Kidney tubule cell (primary cell): ENCODE measurements at regions not wholly inside any gene's neighbourhood (a gene's known extent, or its start where the extent isn't known, plus 50 kb on each side); places are given as distances from the start of the nearest gene placed in this dataset.
"Not testable (repeated sequence)": the region's sequence is repeated elsewhere in the genome, so short reads cannot be mapped to it uniquely, and the experiment has no call there.

Experiments
- DNase-seq: peaks from one replicate; pipeline ENCODE4 v3.0.0-alpha.2; 2018; ENCODE audit warnings: low spot score

DNA sequence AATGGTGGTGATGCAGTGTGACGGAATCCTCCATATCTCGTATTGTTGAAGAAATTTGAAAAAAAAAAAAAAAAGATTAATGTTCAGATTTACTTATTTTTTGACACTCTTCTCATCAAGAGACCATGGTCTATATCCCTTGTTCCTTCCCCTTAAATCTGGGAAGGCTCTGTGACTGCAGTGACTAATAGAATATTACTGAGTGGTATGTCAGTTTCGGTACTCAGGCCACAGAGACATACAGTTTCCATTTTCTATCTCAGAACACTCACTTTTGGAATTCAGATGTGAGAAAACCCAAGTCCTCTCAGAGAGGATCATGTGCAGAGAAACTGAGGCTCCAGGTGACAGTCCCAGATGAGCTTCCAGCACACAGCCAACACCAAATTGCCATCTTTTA, 1193.5 kb downstream of the DTWD2 start:
- DNase-seq = no peak

DNA sequence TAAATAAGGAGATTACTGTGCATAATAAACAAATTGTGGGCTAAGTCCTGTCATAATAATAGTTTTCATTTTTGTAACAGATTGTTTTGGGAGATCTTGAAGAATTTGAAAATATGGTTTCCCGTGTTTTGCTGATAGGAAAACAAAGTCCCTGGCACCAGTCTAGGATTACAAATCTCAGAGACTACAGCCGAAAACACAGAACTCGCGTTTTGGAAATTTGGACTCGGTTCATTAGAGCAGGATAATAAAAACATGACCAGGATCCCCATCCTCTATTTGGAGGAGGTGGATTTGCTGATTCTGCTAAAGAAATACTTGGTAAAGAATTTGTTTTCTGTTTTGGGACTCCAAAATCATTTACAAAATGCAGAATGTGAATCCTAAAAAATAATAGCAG, 1194.4 kb downstream of the DTWD2 start:
- DNase-seq = no peak

DNA sequence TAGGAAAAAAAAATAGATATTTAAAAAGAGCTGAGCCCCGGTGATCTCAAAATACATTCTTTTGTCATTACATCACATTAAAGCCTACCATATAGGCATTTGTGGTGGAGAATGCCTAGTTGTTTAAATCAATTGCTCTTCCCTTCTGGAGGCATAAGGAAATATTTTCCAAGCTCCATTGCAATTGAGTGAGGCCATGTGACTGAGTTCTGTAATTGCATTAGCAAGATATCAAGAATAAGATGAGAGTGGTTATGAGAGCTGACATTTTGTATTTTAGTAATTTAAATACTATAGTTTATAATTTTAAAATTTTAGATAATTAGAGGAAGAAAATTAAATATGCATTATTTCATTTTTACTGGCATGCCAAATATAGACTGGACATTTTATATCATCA, 1195.9 kb downstream of the DTWD2 start:
- DNase-seq = no peak

DNA sequence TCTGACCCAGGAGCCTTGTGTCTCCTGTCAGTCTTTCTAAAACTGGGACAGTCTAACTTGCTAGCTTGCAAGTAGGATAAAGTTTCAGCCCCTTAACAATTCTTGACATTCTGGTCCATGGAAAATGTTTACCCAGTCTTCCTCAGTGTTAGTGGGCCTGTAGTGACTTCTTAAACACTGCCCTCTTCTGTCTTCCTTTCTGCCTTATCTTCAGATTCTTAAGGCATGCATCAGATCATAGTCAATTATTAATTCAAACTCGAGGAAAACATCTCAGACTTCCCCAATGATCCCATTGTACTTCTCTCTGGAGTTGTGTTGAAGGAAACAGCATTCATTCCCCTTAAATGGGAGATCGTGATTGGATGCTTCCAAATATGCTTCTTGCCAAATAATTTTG, 1199.8 kb downstream of the DTWD2 start:
- DNase-seq = peak; percentile 69

DNA sequence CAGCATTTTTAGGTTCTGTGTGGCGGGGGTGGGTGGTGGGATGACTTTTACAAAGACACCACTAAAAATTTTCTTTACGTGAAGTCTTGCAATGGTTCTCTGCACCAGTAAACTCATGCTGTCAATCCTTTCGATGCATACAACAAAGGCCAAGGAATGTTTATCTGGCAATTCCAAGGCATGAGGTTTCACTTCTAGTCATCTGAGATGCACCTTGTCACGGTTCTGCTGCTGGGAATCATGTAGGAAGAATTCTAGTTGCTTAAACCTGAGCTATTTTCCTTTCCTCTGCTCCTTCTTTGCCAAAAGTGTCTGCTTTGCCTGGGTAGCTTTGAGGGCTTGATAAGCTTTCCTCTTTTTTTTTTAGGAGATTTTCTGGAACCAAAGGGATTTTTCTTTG, 1204.5 kb upstream of the SEMA6A start:
- no peak for DNase-seq

DNA sequence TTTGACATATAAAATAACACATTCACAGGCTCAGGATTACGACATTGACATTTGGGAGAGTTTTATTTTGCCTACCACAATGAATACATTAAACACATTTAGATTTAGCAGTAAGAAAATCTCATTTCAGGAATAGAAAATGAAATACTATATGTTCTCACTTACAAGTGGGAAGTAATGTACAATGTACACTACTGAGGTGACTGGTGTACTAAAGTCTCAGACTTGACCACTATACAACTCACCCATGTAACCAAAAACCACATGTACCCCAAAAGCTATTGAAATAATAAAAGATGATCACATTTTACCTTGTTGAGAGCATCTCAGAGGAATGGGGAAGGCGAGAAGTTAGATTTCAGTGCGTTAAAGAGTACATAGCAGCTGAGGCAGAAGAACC, 1202.4 kb upstream of the SEMA6A start:
- no peak for DNase-seq

DNA sequence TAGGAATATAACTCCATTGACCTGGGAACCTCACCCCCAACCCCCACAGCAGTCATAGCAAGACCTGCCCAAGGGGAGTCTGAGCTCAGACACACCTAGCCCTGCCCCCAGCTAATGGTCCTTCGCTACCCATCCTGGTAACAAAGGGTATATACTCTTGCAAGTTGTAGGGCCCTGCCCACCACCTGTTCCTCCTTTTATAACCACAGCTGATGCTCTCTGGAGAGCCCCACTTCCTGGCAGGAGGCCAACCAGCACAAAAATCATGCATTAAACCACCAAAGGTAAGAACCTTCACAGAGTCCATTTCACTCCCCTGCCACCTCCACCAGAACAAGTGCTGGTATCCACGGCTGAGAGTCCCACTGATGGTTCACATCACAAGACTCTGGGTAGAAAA, 1195.3 kb upstream of the SEMA6A start:
- DNase-seq = no peak

DNA sequence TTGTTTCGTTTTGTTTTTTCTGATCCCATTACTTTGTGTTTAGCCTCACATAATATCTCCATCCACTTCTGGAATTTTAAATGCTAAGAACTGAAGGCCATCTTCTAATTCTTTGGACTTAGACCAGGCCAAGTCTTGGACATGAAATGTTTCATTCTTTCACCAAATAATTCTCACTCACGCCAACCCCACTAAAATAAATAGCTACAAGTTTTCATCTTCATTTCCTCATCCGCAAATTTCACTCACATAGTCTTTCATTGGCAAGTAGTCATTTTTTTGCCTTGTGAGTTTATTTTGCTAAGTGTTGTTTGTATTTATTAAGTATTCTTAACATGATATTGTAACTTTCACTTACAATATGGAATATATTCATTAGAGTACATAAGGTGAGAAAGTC, 1188.6 kb upstream of the SEMA6A start:
- no peak for DNase-seq

DNA sequence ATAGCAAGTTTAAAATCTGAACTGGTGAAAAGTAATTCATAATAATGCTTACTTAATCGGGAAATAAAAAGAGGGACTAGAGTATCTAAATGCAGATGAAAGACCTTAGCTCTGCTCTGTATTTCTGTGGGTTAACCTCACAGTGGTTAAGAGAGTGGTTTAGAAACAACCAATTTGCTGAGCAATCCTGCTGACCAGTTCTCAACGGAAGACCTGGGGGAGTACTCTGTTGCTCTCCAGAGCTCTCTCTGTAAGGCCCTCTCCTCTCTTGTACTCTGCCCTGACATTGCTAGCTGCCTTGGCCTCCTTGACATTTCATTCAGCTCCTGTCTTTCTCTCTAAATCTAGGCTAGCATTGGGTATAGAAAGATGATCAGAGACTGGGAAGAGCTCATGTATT, 1186.6 kb upstream of the SEMA6A start:
- DNase-seq = no peak

DNA sequence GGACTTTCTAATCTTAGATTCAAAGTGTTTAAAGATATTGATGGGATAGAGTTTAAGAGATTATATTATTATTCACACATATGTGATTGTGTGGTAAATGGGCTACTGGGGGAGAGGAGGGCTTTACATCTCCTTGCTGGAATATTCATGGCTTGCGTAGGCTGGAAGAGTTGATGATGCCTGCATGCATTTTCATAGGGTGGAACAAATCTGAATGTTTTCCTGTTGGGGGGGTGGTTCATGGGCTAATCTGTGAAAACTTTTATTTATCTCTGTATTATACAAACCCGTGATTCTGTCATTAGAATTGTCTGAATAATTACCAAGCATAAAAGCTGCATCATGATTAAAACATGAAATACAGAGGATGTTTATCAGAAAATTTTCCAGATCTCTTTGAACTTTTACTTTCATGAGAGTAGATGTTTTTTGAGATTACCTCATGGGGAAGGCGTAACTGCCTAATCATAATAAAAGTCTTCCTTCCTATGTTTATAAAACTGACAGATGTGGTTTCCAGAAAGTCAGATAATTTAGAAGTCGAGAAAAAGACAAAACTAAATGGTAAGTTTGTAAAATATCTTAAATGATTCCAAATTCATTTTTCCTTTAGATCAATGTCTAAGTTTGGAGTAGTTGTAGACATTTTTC, 1185.4 kb upstream of the SEMA6A start:
- DNase-seq = no peak

DNA sequence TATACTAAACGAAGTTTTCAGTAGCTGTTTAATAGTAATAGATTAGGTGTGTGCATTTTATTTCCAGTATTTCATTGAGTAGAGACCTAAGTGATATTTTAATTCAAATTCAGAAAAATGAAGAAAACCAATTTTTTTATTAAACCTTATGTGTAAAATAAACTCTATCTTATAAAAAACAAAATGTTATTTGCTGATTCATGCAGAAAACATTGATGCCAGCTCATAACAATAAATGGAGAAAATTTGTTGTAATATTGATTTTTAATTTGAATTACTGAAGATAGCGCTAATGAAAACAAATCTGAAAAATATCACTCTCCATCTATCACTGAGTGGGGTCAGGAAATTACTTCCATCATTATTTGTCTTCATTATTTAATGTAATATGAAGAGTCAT, 1177.8 kb upstream of the SEMA6A start:
- no peak for DNase-seq

DNA sequence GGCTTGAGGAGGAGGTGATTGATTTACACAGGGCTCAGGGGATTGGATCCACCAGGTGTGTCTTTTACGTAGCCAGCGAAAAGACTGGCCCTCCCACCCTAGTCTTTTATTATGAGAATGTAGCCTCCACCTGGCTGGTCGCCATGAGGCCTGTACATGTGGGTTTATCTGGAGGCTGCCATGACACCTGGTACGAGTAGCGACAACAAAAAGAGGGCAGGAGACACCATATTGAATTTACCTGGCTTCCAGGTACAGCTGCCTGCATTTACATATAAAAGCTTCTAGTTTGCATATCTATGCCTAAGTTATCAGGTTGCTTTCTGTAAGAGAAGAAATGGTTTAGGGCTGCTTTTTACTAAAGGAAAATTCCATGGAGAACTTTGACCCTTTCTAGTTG, 1173.7 kb upstream of the SEMA6A start:
- no peak for DNase-seq

DNA sequence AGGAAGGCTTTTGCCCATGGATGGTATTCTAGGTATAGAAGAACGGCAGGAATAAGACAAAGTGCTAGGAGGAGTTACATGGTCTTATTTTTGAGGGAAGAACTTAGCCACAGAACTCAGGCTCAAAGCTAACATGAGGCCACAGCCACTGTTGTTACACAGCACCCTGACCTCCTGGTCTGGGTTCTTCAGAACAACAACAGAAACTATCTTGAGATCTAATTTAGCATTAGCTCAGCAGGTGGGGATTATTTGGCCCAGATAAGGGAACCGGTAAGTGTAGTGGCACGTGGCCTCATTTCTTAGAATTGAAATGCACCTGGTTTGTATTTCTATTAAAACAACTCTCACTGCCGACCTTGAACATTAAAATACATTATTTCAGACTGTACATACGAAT, 1168.7 kb upstream of the SEMA6A start:
- no peak for DNase-seq

DNA sequence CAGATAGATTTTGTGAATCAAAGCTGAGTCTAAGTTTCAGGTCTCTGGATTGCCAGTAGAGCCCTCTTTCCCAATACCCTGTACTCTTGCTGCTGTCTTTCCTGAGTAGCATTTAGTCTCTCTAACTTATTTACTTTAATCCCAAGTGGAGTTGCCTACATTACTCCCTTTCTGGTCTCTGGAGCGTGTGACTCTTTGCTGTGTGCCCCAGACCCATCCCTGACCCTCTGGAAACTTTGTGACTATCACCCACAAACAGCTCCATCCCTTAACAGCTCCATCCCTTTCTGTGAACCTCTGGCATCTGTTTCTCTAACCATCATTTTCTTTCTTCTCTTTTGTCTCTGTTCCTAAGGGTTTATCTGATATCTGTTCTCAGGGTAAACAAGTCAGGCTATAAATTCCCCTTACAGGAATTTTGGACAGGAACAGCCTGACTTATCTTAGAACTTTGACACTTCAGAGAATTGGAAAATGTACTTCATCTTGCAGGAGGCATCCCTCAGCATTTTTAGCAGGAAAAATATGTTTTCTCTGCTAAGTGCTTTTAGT, 1167.1 kb upstream of the SEMA6A start:
- no peak for DNase-seq

DNA sequence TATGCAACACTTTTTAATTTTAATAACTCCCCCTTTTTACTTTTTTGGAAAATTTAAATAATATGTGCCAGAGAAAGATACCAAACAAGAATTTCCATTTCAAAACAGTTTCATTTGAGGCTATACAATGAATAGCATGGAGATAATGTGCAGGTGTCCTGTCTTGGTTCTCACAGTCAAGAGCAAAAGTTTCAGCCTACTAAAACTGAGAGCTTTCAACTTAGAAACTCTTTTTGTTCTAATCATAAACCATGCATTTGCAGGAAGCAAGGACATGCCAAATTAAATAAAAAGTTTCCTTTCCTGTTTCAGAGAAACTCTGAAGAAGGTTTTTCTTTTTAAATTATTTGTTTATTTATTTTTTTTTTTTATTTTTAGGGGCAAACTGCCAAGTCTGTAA, 1165.6 kb upstream of the SEMA6A start:
- no peak for DNase-seq

DNA sequence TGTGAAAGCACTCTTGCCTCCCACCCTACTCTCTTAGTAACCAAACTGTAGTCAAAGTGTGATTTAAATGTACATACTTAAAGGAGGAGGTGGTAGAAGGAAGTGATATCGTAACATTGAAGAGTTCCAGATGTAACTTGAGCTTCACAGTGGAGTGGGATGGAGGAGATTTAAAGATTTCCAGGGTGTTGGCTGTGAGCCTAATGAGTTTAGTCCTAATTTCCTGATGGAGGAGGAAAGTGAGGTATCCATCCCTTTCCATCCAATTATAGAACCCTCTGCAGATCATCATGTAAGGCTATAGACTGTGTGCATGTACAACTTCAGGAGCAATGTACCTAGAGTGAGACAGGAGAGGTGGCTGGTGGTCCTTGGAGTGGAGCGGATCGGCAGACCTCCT, 1163.9 kb upstream of the SEMA6A start:
- DNase-seq = no peak

DNA sequence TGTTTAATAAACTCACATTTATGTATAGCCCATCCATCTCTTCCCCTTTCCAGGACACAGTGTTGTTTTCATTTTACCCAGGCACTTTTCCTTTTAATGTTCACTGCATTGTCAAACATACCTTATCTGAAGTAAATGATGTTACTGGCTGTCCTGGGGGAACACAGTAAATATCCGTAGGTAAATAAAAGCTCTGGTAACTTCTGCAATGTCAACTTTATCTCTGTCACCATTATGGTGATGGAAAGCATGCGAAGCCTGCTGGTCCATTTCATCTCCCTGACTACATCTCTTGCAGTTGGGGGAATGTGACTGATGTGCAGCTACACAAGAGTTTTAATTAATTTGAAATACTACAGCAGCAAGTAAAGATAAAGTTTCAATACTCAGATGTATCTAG, 1162.1 kb upstream of the SEMA6A start:
- no peak for DNase-seq

DNA sequence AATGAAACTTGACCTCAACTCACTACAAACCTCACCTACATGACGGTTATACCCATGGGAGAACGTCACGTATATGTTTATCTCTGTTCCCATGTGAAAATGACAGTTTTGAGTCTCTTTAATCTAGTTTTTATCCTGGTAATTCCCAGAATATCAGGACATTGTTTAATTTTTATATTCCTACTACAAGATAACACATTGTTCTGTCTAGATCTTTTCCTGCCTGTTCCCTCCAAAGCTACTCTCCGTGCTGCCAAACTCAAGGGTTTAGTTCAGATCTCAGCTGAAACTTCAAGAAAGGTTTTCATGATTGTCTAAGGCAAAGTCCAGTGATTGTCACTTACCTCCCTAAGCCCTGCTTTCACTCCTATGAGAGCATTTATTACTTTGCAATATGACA, 1159.4 kb upstream of the SEMA6A start:
- DNase-seq = no peak

DNA sequence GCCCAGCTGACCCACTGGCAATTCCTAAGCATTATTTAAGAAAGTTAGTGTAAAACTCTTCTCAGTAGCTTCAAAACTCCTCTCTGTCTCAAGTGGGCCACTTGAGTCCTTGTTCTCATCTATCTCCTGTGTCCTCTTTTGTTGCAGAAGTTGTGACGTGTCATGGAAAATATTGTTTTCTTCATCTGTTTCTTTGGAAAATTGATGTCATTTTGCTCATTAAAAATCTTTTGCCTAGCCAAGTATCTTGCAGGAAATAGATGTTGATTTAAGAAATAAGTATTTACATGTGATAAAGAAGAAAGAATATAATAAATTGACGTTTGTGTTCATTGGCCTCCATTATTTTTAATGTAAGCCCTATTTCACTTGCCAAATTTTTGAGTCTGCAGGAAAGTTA, 1158.4 kb upstream of the SEMA6A start:
- no peak for DNase-seq

DNA sequence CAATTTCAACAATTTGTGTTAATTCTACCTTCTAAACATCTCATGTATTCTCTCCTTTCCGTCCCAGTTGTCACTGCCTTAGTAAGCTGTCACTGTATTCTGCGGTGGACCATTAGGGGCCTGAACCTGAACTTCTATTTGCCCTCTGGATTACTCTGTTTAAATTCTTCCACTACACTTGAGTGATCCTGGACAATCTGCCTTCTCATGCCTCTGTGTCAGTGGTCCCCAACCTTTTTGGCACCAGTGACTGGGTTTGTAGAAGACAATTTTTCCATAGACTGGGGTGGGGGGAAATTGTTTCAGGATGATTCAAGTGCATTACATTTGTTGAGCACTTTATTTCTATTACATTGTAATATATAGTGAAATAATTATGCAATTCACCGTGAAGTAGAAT, 1157.6 kb upstream of the SEMA6A start:
- no peak for DNase-seq

DNA sequence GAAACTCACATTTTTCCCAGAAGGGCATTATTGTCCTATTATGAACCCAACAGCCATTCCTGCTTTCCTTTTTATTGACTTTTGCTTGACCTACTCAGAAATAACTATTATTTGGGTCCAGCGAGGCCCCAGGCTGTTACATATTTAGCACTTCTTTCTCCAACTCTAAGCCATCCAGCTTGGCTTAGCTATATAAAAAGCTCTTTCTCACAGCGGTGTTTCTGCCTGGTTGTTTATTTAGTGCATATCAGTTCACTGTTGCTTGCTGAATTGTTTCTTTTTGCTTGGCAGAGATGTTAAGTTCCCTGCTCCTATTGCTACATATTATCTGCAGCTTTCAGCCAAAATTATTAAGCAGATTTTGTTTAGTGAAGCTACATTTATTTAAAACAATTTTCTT, 1156.8 kb upstream of the SEMA6A start:
- no peak for DNase-seq

DNA sequence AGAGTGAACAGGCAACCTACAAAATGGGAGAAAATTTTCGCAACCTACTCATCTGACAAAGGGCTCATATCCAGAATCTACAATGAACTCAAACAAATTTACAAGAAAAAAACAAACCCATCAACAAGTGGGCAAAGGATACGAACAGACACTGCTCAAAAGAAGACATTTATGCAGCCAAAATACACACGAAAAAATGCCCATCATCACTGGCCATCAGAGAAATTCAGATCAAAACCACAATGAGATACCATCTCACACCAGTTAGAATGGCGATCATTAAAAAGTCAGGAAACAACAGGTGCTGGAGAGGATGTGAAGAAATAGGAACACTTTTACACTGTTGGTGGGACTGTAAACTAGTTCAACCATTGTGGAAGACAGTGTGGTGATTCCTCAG, 1146.2 kb upstream of the SEMA6A start:
- DNase-seq = not testable (repeated sequence)

DNA sequence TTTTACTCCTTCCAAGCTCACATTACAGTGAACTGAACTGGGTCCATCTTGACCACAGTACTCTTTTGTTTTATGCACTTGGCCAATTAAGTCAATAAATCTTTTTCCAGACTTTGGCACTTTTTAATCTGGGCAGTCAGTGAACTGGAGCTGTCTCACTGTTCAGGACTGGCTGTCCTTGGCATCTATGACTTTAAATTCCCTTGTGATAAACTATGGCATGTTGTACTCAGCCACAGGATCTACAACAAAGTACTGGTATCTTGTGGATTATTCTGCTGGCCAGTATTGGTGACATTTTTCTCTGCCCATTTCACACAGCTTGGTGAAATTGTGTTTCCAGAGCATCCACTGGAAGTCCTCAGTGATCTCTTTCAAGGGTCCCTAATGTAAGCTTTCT, 1144.8 kb upstream of the SEMA6A start:
- DNase-seq = no peak

DNA sequence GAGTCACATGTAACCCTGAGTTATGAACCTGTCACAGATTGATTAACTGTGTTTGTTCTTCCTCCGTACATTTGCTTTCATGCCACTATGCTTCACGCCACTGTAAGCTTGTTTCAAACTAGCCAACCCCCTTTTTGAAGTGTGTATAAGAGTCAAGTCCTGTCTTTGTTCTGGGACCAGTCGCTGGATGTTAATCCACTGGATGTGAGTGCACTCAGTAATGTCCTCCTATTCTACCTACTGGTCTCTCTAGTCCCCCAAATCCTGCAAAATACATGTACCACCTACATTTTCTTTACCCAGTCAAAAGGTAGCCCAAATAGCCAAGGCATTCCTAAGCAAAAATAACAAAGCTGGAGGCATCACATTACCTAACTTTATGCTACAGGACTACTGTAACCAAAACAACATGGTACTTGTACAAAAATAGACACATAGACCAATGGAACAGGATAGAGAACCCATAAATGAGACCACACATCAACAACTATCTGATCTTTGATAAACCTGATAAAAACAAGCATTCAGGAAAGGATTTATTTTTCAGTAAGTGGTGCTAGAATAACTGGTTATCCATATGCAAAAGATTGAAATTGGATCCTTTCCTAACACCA, 1139.1 kb upstream of the SEMA6A start:
- no peak for DNase-seq
